HG03354 (cell line): ENCODE measurements at regions not wholly inside any gene's neighbourhood (a gene's known extent, or its start where the extent isn't known, plus 50 kb on each side); places are given as distances from the start of the nearest gene placed in this dataset.

ENCODE experiments used
- ATAC-seq: cut with Tn5 transposase; IDR thresholded peaks from one replicate; pipeline ENCODE4 v1.9.1; 2021; ENCODE audit warnings: mild to moderate bottlenecking; ENCODE audit not compliant: unreplicated experiment, poor library complexity, severe bottlenecking

GRCh38 chr4:57488366-57489162 lies 378.4 kb upstream of the IGFBP7 start:
- ATAC-seq = no peak

GRCh38 chr4:57475424-57475823 lies 365.2 kb upstream of the IGFBP7 start:
- ATAC-seq = no peak

GRCh38 chr4:57465321-57466056 lies 355.3 kb upstream of the IGFBP7 start:
- no peak for ATAC-seq

- no peak for ATAC-seq
These were observed 352.7 kb upstream of the IGFBP7 start for GRCh38 chr4:57462843-57463242.

GRCh38 chr4:57460967-57461366 lies 350.8 kb upstream of the IGFBP7 start:
- no peak for ATAC-seq

- ATAC-seq = no peak
These were observed 338.7 kb upstream of the IGFBP7 start for GRCh38 chr4:57448901-57449300.

- ATAC-seq = no peak
These were observed 338.3 kb upstream of the IGFBP7 start for GRCh38 chr4:57448452-57448851.

- no peak for ATAC-seq
These were observed 336.1 kb upstream of the IGFBP7 start for GRCh38 chr4:57446266-57446665.

GRCh38 chr4:57445686-57446085 lies 335.5 kb upstream of the IGFBP7 start:
- no peak for ATAC-seq

- ATAC-seq = no peak
These were observed 334.5 kb upstream of the IGFBP7 start for GRCh38 chr4:57444671-57445070.

- no peak for ATAC-seq
These were observed 333.6 kb upstream of the IGFBP7 start for GRCh38 chr4:57443787-57444186.

GRCh38 chr4:57443308-57443707 lies 333.1 kb upstream of the IGFBP7 start:
- ATAC-seq = no peak

GRCh38 chr4:57442831-57443291 lies 332.7 kb upstream of the IGFBP7 start:
- ATAC-seq = peak; percentile 55

- ATAC-seq = no peak
These were observed 332.1 kb upstream of the IGFBP7 start for GRCh38 chr4:57442241-57442640.

- ATAC-seq = no peak
These were observed 327.5 kb upstream of the IGFBP7 start for GRCh38 chr4:57437649-57438048.

GRCh38 chr4:57435300-57435699 lies 325.1 kb upstream of the IGFBP7 start:
- no peak for ATAC-seq

- ATAC-seq = no peak
These were observed 320.5 kb upstream of the IGFBP7 start for GRCh38 chr4:57430726-57431125.

GRCh38 chr4:57426779-57427395 lies 316.7 kb upstream of the IGFBP7 start:
- peak; percentile 86 for ATAC-seq

GRCh38 chr4:57425610-57426009 lies 315.4 kb upstream of the IGFBP7 start:
- ATAC-seq = no peak

GRCh38 chr4:57424232-57424897 lies 314.2 kb upstream of the IGFBP7 start:
- ATAC-seq = no peak
